NCI-H526 (cell line): ENCODE measurements at regions not wholly inside any gene's neighbourhood (a gene's known extent, or its start where the extent isn't known, plus 50 kb on each side); places are given as distances from the start of the nearest gene placed in this dataset.

Experiments used
- DNase-seq, 2 experiments: peaks; one replicate each; lab custom pipeline; 2025; lab: John Stamatoyannopoulos, UW

GRCh38 chr10:84784749-84785148 lies 456.4 kb downstream of the CCSER2 start:
- no peak for DNase-seq

GRCh38 chr10:84789026-84789425 lies 460.6 kb downstream of the CCSER2 start:
- DNase-seq, result no peak

GRCh38 chr10:84798312-84798711 lies 469.9 kb downstream of the CCSER2 start:
- DNase-seq, result no peak

- DNase-seq, result no peak
Observed at GRCh38 chr10:84801156-84801555, 472.8 kb downstream of the CCSER2 start.

- no peak for DNase-seq
Observed at GRCh38 chr10:84801916-84802315, 473.5 kb downstream of the CCSER2 start.

GRCh38 chr10:84805149-84805548 lies 476.8 kb downstream of the CCSER2 start:
- no peak for DNase-seq

GRCh38 chr10:84811113-84811512 lies 482.7 kb downstream of the CCSER2 start:
- DNase-seq, result no peak

- no peak for DNase-seq
Observed at GRCh38 chr10:84818961-84819360, 490.6 kb downstream of the CCSER2 start.

GRCh38 chr10:84820120-84820519 lies 491.7 kb downstream of the CCSER2 start:
- DNase-seq, result peak; percentile 47 to 75

- no peak for DNase-seq
Observed at GRCh38 chr10:84820596-84820995, 492.2 kb downstream of the CCSER2 start.

- DNase-seq, result no peak
Observed at GRCh38 chr10:84822931-84823630, 494.7 kb downstream of the CCSER2 start.

- DNase-seq, result no peak
Observed at GRCh38 chr10:84824525-84824924, 496.1 kb downstream of the CCSER2 start.

GRCh38 chr10:84825330-84825729 lies 496.9 kb downstream of the CCSER2 start:
- no peak for DNase-seq

- no peak for DNase-seq
Observed at GRCh38 chr10:84826704-84827103, 498.3 kb downstream of the CCSER2 start.

GRCh38 chr10:84829131-84829530 lies 500.7 kb downstream of the CCSER2 start:
- DNase-seq, result no peak

- no peak for DNase-seq
Observed at GRCh38 chr10:84837041-84837812, 508.8 kb downstream of the CCSER2 start.

GRCh38 chr10:84837877-84838276 lies 509.5 kb downstream of the CCSER2 start:
- DNase-seq, result no peak

GRCh38 chr10:84838851-84839250 lies 510.5 kb downstream of the CCSER2 start:
- no peak for DNase-seq

- DNase-seq, result no peak
Observed at GRCh38 chr10:84842593-84842992, 514.2 kb downstream of the CCSER2 start.

GRCh38 chr10:84844461-84844860 lies 516.1 kb downstream of the CCSER2 start:
- DNase-seq, result no peak

- DNase-seq, result peak; percentile 30 to 59
Observed at GRCh38 chr10:84845628-84846261, 517.4 kb downstream of the CCSER2 start.

GRCh38 chr10:84846658-84847316 lies 518.4 kb downstream of the CCSER2 start:
- DNase-seq, result no peak
